Thyroid gland (tissue), 4 donors: ENCODE measurements at regions not wholly inside any gene's neighbourhood (a gene's known extent, or its start where the extent isn't known, plus 50 kb on each side); places are given as distances from the start of the nearest gene placed in this dataset.

Source experiments
- CTCF ChIP-seq, 6 experiments: fragments of 200-600 bp in 3 of 6; fragments of 450-650 bp in 3 of 6; sonication (generic) in 3 of 6; IDR thresholded peaks; one replicate each; pipeline ENCODE4 v1.5.1; 2016 to 2019; ENCODE audit warnings: antibody characterized with exemption in 6 of 6, mild to moderate bottlenecking in 2 of 6, inconsistent platforms in 1 of 6, moderate library complexity in 1 of 6
- POLR2A ChIP-seq, 2 donors: fragments of 450-650 bp; IDR thresholded peaks; one replicate each; pipeline ENCODE4 v1.6.1; 2017; ENCODE audit warnings: antibody characterized with exemption in 2 of 2, mild to moderate bottlenecking in 2 of 2, moderate library complexity in 1 of 2

GRCh38 chrX:85630901-85631300 is 251.4 kb upstream of the POF1B start:
- TF ChIP-seq CTCF (IDR thresholded peaks at IDR 0.05), result no peak
- no peak for TF ChIP-seq POLR2A (IDR thresholded peaks at IDR 0.05)
